ENCODE measurements at regions not wholly inside any gene's neighbourhood (a gene's known extent, or its start where the extent isn't known, plus 50 kb on each side); places are given as distances from the start of the nearest gene placed in this dataset.

GRCh38 chr5:158380661-158381060, 521.7 kb upstream of the CLINT1 start:
- TF ChIP-seq CTCF (IDR thresholded peaks at IDR 0.05 in 2 of 3, conservative IDR thresholded peaks at IDR 0.05 in 1 of 3; ENCODE audit: control insufficient read depth in 2 of 3, extremely low read depth in 1 of 3, insufficient read depth in 1 of 3, low read depth in 3 of 3, low read length in 3 of 3) (no peak), RAD21 (IDR thresholded peaks at IDR 0.05; ENCODE audit: insufficient read depth, low read depth, low read length) (no peak), SP1 (IDR thresholded peaks at IDR 0.05; ENCODE audit: low read depth, low read length) (no peak), TAF1 (IDR thresholded peaks at IDR 0.05; ENCODE audit: borderline replicate concordance, low read depth, low read length) (no peak), RFX5 (IDR thresholded peaks at IDR 0.05; ENCODE audit: low read depth, low read length) (no peak), SKIL (IDR thresholded peaks at IDR 0.05; ENCODE audit: low read depth, poor library complexity, severe bottlenecking) (no peak), MYC (IDR thresholded peaks at IDR 0.05; ENCODE audit: insufficient read depth, insufficient read length, insufficient replicate concordance, low read length, severe bottlenecking) (no peak), ETV6 (conservative IDR thresholded peaks at IDR 0.05 in 1 of 2, IDR thresholded peaks at IDR 0.05 in 1 of 2; ENCODE audit: borderline replicate concordance in 1 of 2, low read depth in 1 of 2) (no peak), POLR2A (IDR thresholded peaks at IDR 0.05; ENCODE audit: low read depth, low read length) (no peak), JUND (IDR thresholded peaks at IDR 0.05; ENCODE audit: low read depth, low read length) (no peak), SRF (IDR thresholded peaks at IDR 0.05; ENCODE audit: low read depth in 2 of 2, low read length in 2 of 2) (no peak), BCL11A (IDR thresholded peaks at IDR 0.05; ENCODE audit: low read depth, low read length) (no peak)
